Central memory CD8-positive, alpha-beta T cell (primary cell): ENCODE measurements at regions not wholly inside any gene's neighbourhood (a gene's known extent, or its start where the extent isn't known, plus 50 kb on each side); places are given as distances from the start of the nearest gene placed in this dataset.

ENCODE experiments used
- ATAC-seq: fragments of 150-1000 bp; cut with Tn5 transposase; replicated peaks from 2 replicates; pipeline ENCODE4 v1.10.0; 2022; ENCODE audit warnings: mild to moderate bottlenecking, moderate FRiP score, moderate number of reproducible peaks; ENCODE audit not compliant: poor library complexity, severe bottlenecking; ENCODE audit errors: extremely low read depth
- DNase-seq, 2 donors: peaks; one replicate each; pipeline ENCODE4 v3.0.0; 2021; ENCODE audit warnings: low spot score in 2 of 2
- H3K27ac Mint-ChIP-seq: one replicate; pipeline ENCODE4 v1.8.0; 2022; ENCODE audit warnings: low read depth, mild to moderate bottlenecking, moderate library complexity, mixed read lengths
- H3K27me3 Mint-ChIP-seq: one replicate; pipeline ENCODE4 v1.8.0; 2022; ENCODE audit warnings: mixed read lengths
- H3K36me3 Mint-ChIP-seq: one replicate; pipeline ENCODE4 v1.8.0; 2022; ENCODE audit warnings: mild to moderate bottlenecking, moderate library complexity, mixed read lengths; ENCODE audit not compliant: insufficient read depth
- H3K4me1 Mint-ChIP-seq: one replicate; pipeline ENCODE4 v1.8.0; 2022; ENCODE audit warnings: mixed read lengths
- H3K4me3 Mint-ChIP-seq: one replicate; pipeline ENCODE4 v1.8.0; 2022; ENCODE audit warnings: mild to moderate bottlenecking, moderate library complexity, mixed read lengths
- H3K9me3 Mint-ChIP-seq: one replicate; pipeline ENCODE4 v1.8.0; 2022; ENCODE audit warnings: mixed read lengths

GRCh38 chr10:123462756-123463155 lies 203.4 kb upstream of the GPR26 start:
- H3K27ac Mint-ChIP-seq: no peak overlapping the region
- H3K4me3 Mint-ChIP-seq: no peak overlapping the region
- no peaks in the 10 kb centered on the region for H3K36me3 Mint-ChIP-seq
- H3K9me3 Mint-ChIP-seq: no peaks in the 10 kb centered on the region
- DNase-seq (no peak), ATAC-seq (no peak)
- no peaks in the 10 kb centered on the region for H3K4me1 Mint-ChIP-seq
- H3K27me3 Mint-ChIP-seq: peaks cover 24% of the 10 kb centered on the region

- Mint-ChIP-seq H3K9me3 (no peaks in the 10 kb centered on the region), H3K4me3 (no peak overlapping the region), H3K4me1 (no peaks in the 10 kb centered on the region), H3K27me3 (peaks cover 24% of the 10 kb centered on the region), H3K36me3 (no peaks in the 10 kb centered on the region), H3K27ac (no peak overlapping the region)
- no peak for ATAC-seq
- no peak for DNase-seq
These were observed 203.0 kb upstream of the GPR26 start for GRCh38 chr10:123463181-123463580.

GRCh38 chr10:123463698-123464097 lies 202.5 kb upstream of the GPR26 start:
- no peak overlapping the region for H3K27ac Mint-ChIP-seq
- H3K4me3 Mint-ChIP-seq: no peak overlapping the region
- ATAC-seq (no peak), DNase-seq (no peak)
- peaks cover 27% of the 10 kb centered on the region for H3K27me3 Mint-ChIP-seq
- H3K9me3 Mint-ChIP-seq: no peaks in the 10 kb centered on the region
- no peaks in the 10 kb centered on the region for H3K36me3 Mint-ChIP-seq
- no peaks in the 10 kb centered on the region for H3K4me1 Mint-ChIP-seq

- Mint-ChIP-seq H3K27me3 (peaks cover 33% of the 10 kb centered on the region), H3K27ac (no peak overlapping the region), H3K4me1 (no peaks in the 10 kb centered on the region), H3K9me3 (no peaks in the 10 kb centered on the region), H3K4me3 (no peak overlapping the region), H3K36me3 (no peaks in the 10 kb centered on the region)
- DNase-seq: no peak
- ATAC-seq: no peak
These were observed 201.5 kb upstream of the GPR26 start for GRCh38 chr10:123464430-123465323.

GRCh38 chr10:123470336-123470921 lies 195.7 kb upstream of the GPR26 start:
- no peak overlapping the region for H3K27ac Mint-ChIP-seq
- DNase-seq: no peak
- H3K9me3 Mint-ChIP-seq: no peaks in the 10 kb centered on the region
- peaks cover 16% of the 10 kb centered on the region for H3K27me3 Mint-ChIP-seq
- ATAC-seq: no peak
- no peak overlapping the region for H3K4me3 Mint-ChIP-seq
- H3K4me1 Mint-ChIP-seq: no peaks in the 10 kb centered on the region
- no peaks in the 10 kb centered on the region for H3K36me3 Mint-ChIP-seq

- H3K27ac Mint-ChIP-seq: no peak overlapping the region
- H3K36me3 Mint-ChIP-seq: no peaks in the 10 kb centered on the region
- no peak for DNase-seq
- H3K27me3 Mint-ChIP-seq: peaks cover 16% of the 10 kb centered on the region
- no peak overlapping the region for H3K4me3 Mint-ChIP-seq
- no peaks in the 10 kb centered on the region for H3K4me1 Mint-ChIP-seq
- H3K9me3 Mint-ChIP-seq: no peaks in the 10 kb centered on the region
- ATAC-seq: no peak
These were observed 194.3 kb upstream of the GPR26 start for GRCh38 chr10:123471811-123472210.

- no peaks in the 10 kb centered on the region for H3K9me3 Mint-ChIP-seq
- no peak overlapping the region for H3K4me3 Mint-ChIP-seq
- ATAC-seq (no peak), DNase-seq (no peak)
- H3K27ac Mint-ChIP-seq: no peak overlapping the region
- H3K27me3 Mint-ChIP-seq: peaks cover 16% of the 10 kb centered on the region
- H3K4me1 Mint-ChIP-seq: no peaks in the 10 kb centered on the region
- H3K36me3 Mint-ChIP-seq: no peaks in the 10 kb centered on the region
These were observed 193.5 kb upstream of the GPR26 start for GRCh38 chr10:123472606-123473005.

- H3K4me3 Mint-ChIP-seq: no peak overlapping the region
- DNase-seq: no peak
- no peaks in the 10 kb centered on the region for H3K4me1 Mint-ChIP-seq
- peaks cover 17% of the 10 kb centered on the region for H3K27me3 Mint-ChIP-seq
- no peak overlapping the region for H3K27ac Mint-ChIP-seq
- ATAC-seq: no peak
- no peaks in the 10 kb centered on the region for H3K36me3 Mint-ChIP-seq
- no peaks in the 10 kb centered on the region for H3K9me3 Mint-ChIP-seq
These were observed 191.5 kb upstream of the GPR26 start for GRCh38 chr10:123474700-123475099.

- Mint-ChIP-seq H3K4me3 (no peak overlapping the region), H3K27me3 (peaks cover 24% of the 10 kb centered on the region), H3K4me1 (no peaks in the 10 kb centered on the region), H3K36me3 (no peaks in the 10 kb centered on the region), H3K9me3 (no peaks in the 10 kb centered on the region), H3K27ac (no peak overlapping the region)
- ATAC-seq (no peak), DNase-seq (no peak)
These were observed 190.7 kb upstream of the GPR26 start for GRCh38 chr10:123475466-123475865.

- no peak overlapping the region for H3K4me3 Mint-ChIP-seq
- DNase-seq (no peak), ATAC-seq (no peak)
- no peaks in the 10 kb centered on the region for H3K4me1 Mint-ChIP-seq
- no peaks in the 10 kb centered on the region for H3K36me3 Mint-ChIP-seq
- no peaks in the 10 kb centered on the region for H3K9me3 Mint-ChIP-seq
- H3K27ac Mint-ChIP-seq: no peak overlapping the region
- peaks cover 35% of the 10 kb centered on the region for H3K27me3 Mint-ChIP-seq
These were observed 188.0 kb upstream of the GPR26 start for GRCh38 chr10:123478116-123478515.

GRCh38 chr10:123479640-123480039 lies 186.5 kb upstream of the GPR26 start:
- H3K4me1 Mint-ChIP-seq: no peaks in the 10 kb centered on the region
- no peak overlapping the region for H3K4me3 Mint-ChIP-seq
- H3K36me3 Mint-ChIP-seq: no peaks in the 10 kb centered on the region
- DNase-seq: no peak
- no peak overlapping the region for H3K27ac Mint-ChIP-seq
- peaks cover 43% of the 10 kb centered on the region for H3K27me3 Mint-ChIP-seq
- H3K9me3 Mint-ChIP-seq: no peaks in the 10 kb centered on the region
- no peak for ATAC-seq

- H3K27me3 Mint-ChIP-seq: peaks cover 47% of the 10 kb centered on the region
- H3K4me3 Mint-ChIP-seq: no peak overlapping the region
- DNase-seq (no peak), ATAC-seq (no peak)
- no peaks in the 10 kb centered on the region for H3K9me3 Mint-ChIP-seq
- no peak overlapping the region for H3K27ac Mint-ChIP-seq
- no peaks in the 10 kb centered on the region for H3K36me3 Mint-ChIP-seq
- no peaks in the 10 kb centered on the region for H3K4me1 Mint-ChIP-seq
These were observed 185.8 kb upstream of the GPR26 start for GRCh38 chr10:123480344-123480743.

- H3K27me3 Mint-ChIP-seq: peaks cover 47% of the 10 kb centered on the region
- H3K9me3 Mint-ChIP-seq: no peaks in the 10 kb centered on the region
- H3K27ac Mint-ChIP-seq: no peak overlapping the region
- no peaks in the 10 kb centered on the region for H3K4me1 Mint-ChIP-seq
- DNase-seq (no peak), ATAC-seq (no peak)
- no peak overlapping the region for H3K4me3 Mint-ChIP-seq
- H3K36me3 Mint-ChIP-seq: no peaks in the 10 kb centered on the region
These were observed 185.3 kb upstream of the GPR26 start for GRCh38 chr10:123480845-123481244.
